Loucy (cell line): ENCODE measurements at regions not wholly inside any gene's neighbourhood (a gene's known extent, or its start where the extent isn't known, plus 50 kb on each side); places are given as distances from the start of the nearest gene placed in this dataset.

Experiments
- H2AFZ ChIP-seq: fragments of 200-600 bp; sonication (generic); 2 replicates; pipeline ENCODE4 v1.6.0; 2016; ENCODE audit warnings: antibody characterized with exemption, mild to moderate bottlenecking, low read length, moderate library complexity
- H3F3A ChIP-seq: fragments of 200-600 bp; 2 replicates; pipeline ENCODE4 v1.6.0; 2016; ENCODE audit warnings: antibody characterized with exemption, low read depth, mild to moderate bottlenecking
- H3K27me3 ChIP-seq: fragments of 200-600 bp; sonication (generic); 2 replicates; pipeline ENCODE4 v1.6.1; 2014; ENCODE audit warnings: low read length, mild to moderate bottlenecking; ENCODE audit not compliant: insufficient read depth, poor library complexity, severe bottlenecking
- H3K36me3 ChIP-seq: fragments of 200-600 bp; sonication (generic); 2 replicates; pipeline ENCODE4 v1.6.1; 2016; ENCODE audit warnings: low read length; ENCODE audit not compliant: insufficient read depth
- H3K4me1 ChIP-seq: fragments of 200-600 bp; sonication (generic); 2 replicates; pipeline ENCODE4 v1.5.1; 2014; ENCODE audit warnings: low read length, mild to moderate bottlenecking; ENCODE audit not compliant: insufficient read depth, poor library complexity, severe bottlenecking
- H3K4me2 ChIP-seq: fragments of 200-600 bp; sonication (generic); 2 replicates; pipeline ENCODE4 v1.6.0; 2014; ENCODE audit warnings: antibody characterized with exemption, low read length, low read depth, mild to moderate bottlenecking; ENCODE audit not compliant: poor library complexity, severe bottlenecking
- H3K4me3 ChIP-seq: fragments of 200-600 bp; sonication (generic); 2 replicates; pipeline ENCODE4 v1.5.1; 2014; ENCODE audit warnings: low read length, mild to moderate bottlenecking, mixed read lengths; ENCODE audit not compliant: poor library complexity, severe bottlenecking
- H3K79me2 ChIP-seq: fragments of 200-600 bp; sonication (generic); 2 replicates; pipeline ENCODE4 v1.6.1; 2014; ENCODE audit warnings: low read length; ENCODE audit not compliant: insufficient read depth
- H3K9ac ChIP-seq: fragments of 200-600 bp; sonication (generic); 2 replicates; pipeline ENCODE4 v1.6.0; 2014; ENCODE audit warnings: mild to moderate bottlenecking, low read depth, low read length, moderate library complexity; ENCODE audit not compliant: poor library complexity, severe bottlenecking
- H3K9me2 ChIP-seq: fragments of 200-600 bp; sonication (generic); replicated peaks from 2 replicates; pipeline ENCODE4 v1.6.1; 2016; ENCODE audit warnings: low read depth, low read length, mixed read lengths
- H3K9me3 ChIP-seq: fragments of 200-600 bp; sonication (generic); 2 replicates; pipeline ENCODE4 v1.6.1; 2014; ENCODE audit warnings: mild to moderate bottlenecking, antibody characterized with exemption, low read length, low read depth; ENCODE audit not compliant: insufficient read depth
- H4K20me1 ChIP-seq: fragments of 200-600 bp; sonication (generic); 2 replicates; pipeline ENCODE4 v1.6.0; 2014; ENCODE audit warnings: antibody characterized with exemption, low read length, mild to moderate bottlenecking; ENCODE audit not compliant: insufficient read depth, poor library complexity, severe bottlenecking
- EZH2phosphoT487 ChIP-seq: fragments of 200-600 bp; IDR thresholded peaks from 2 replicates; pipeline ENCODE4 v1.6.1; 2018; ENCODE audit warnings: antibody characterized with exemption, mild to moderate bottlenecking, moderate library complexity, borderline replicate concordance
- TF ChIP-seq, protein P1 (sequence below): fragments of 200-600 bp; sonication (generic); conservative IDR thresholded peaks from 2 replicates; pipeline ENCODE4 v1.5.1; 2014; ENCODE audit warnings: mild to moderate bottlenecking, antibody characterized with exemption, low read length

DNA sequence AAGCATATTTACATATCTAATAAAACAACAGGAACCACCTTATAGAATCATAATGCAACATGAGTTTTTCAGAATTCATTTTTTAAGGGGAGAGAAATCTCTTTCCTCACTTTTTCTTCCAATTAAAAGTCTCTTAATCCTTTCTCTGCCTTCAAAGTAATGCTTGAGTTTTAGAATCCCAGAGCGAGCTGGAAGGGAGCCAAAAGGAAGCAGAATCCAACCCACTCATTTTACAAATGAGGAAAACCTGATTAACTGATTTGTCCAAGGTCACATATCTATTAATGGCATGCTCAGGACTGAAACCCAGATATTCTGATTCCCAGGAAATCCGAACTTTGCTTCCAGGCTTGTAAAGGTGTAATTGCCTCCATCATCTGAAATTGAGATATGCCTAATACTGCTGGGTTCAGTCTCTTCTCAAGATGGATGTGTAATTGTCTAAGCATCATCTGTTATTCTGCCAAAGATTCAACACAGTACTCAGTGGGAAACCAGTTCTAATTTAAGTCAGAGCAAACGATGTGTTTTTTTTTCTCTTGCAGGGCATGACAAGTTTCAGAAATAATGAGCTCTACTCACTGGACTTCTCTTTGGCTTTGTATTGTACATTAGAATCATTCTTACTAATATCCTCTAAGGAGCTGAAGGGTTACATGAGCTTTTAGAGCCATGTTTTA, 481.4 kb upstream of the CFAP20DC start:
- Histone ChIP-seq H2AFZ (no peak overlapping the region), H3K27me3 (no peaks in the 10 kb centered on the region), H3K9ac (no peak overlapping the region), H3K9me2 (no peaks in the 10 kb centered on the region), H3K4me3 (no peak overlapping the region), H3K4me1 (peaks cover 10% of the 10 kb centered on the region), H3K79me2 (no peaks in the 10 kb centered on the region), H3F3A (no peaks in the 10 kb centered on the region), H3K9me3 (no peaks in the 10 kb centered on the region), H3K4me2 (no peak overlapping the region), H3K36me3 (no peaks in the 10 kb centered on the region), H4K20me1 (no peaks in the 10 kb centered on the region)
- TF ChIP-seq, protein P1, sequence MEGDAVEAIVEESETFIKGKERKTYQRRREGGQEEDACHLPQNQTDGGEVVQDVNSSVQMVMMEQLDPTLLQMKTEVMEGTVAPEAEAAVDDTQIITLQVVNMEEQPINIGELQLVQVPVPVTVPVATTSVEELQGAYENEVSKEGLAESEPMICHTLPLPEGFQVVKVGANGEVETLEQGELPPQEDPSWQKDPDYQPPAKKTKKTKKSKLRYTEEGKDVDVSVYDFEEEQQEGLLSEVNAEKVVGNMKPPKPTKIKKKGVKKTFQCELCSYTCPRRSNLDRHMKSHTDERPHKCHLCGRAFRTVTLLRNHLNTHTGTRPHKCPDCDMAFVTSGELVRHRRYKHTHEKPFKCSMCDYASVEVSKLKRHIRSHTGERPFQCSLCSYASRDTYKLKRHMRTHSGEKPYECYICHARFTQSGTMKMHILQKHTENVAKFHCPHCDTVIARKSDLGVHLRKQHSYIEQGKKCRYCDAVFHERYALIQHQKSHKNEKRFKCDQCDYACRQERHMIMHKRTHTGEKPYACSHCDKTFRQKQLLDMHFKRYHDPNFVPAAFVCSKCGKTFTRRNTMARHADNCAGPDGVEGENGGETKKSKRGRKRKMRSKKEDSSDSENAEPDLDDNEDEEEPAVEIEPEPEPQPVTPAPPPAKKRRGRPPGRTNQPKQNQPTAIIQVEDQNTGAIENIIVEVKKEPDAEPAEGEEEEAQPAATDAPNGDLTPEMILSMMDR = no peak
- TF ChIP-seq EZH2phosphoT487 = no peak

DNA sequence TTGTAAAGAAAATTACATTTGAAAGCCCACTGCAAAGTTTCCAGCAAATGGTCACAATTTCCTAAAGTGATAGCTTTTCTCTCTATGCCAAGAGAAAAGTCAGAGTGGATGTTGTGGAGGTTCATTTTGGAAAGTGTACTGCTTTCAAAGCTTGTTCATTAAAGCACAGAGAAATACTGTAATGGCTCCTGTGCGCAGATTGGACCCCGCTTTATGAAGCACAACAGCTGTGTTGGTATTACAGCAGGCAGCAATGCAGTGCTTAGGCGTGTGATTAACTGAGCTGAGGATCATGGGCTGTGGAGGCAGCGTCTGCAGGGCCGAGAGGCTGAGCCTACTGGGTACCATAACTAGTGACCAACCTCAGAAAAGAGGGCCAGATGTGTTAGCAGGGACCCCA, 478.4 kb upstream of the CFAP20DC start:
- Histone ChIP-seq H3K4me3 (no peak overlapping the region), H2AFZ (no peak overlapping the region), H3K9me3 (no peaks in the 10 kb centered on the region), H3K9me2 (no peaks in the 10 kb centered on the region), H3K9ac (no peak overlapping the region), H3F3A (no peaks in the 10 kb centered on the region), H3K27me3 (no peaks in the 10 kb centered on the region), H3K79me2 (no peaks in the 10 kb centered on the region), H3K4me1 (peaks cover 4% of the 10 kb centered on the region), H4K20me1 (no peaks in the 10 kb centered on the region), H3K4me2 (no peak overlapping the region), H3K36me3 (no peaks in the 10 kb centered on the region)
- no peak for TF ChIP-seq EZH2phosphoT487

DNA sequence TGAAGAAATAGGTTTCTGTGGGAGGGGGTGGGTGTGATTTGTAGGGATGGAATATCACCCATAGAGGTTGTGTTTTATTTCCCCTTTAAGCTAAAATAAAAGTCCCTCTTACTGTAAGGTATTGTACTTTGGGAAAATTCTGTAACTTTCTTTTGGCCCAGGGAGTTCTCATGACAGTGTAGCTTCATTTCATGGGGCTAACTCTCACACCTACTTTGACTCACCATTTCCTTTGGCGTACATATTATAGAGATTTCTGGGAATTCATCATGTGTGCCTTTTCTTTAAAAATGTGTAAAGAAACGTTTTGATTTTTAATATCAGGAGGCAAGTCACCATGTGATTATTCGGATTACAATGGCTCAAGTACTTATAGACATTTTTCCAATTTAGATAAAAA, 477.7 kb upstream of the CFAP20DC start:
- H3K9me3 ChIP-seq = no peaks in the 10 kb centered on the region
- no peaks in the 10 kb centered on the region for H3F3A ChIP-seq
- H4K20me1 ChIP-seq = no peaks in the 10 kb centered on the region
- H3K27me3 ChIP-seq = no peaks in the 10 kb centered on the region
- H3K4me3 ChIP-seq = no peak overlapping the region
- peaks cover 4% of the 10 kb centered on the region for H3K4me1 ChIP-seq
- TF ChIP-seq EZH2phosphoT487 = no peak
- TF ChIP-seq, protein P1 = no peak
- no peak overlapping the region for H3K4me2 ChIP-seq
- no peaks in the 10 kb centered on the region for H3K36me3 ChIP-seq
- H3K79me2 ChIP-seq = no peaks in the 10 kb centered on the region
- H3K9me2 ChIP-seq = no peaks in the 10 kb centered on the region
- no peak overlapping the region for H3K9ac ChIP-seq
- H2AFZ ChIP-seq = no peak overlapping the region

DNA sequence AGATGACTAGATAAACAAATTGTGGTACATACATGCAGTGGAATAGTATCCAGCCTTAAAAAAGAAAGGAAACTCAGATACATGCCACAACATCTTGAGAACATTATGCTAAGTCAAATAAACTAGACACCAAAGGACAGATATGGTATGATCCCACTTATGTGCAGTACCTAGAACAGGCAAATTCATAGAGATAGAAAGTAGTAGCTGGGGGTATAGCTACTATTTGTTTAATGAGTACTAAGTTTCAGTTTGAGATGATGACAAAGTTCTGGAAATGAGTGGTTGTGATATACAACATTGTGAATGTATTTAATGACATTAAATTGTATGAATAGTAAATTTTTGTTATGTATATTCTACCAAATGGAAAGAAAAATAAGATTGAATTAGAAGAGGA, 477.2 kb upstream of the CFAP20DC start:
- H3K4me2 ChIP-seq = no peak overlapping the region
- H3K36me3 ChIP-seq = no peaks in the 10 kb centered on the region
- H3K9ac ChIP-seq = no peak overlapping the region
- peaks cover 4% of the 10 kb centered on the region for H3K4me1 ChIP-seq
- H3K9me3 ChIP-seq = no peaks in the 10 kb centered on the region
- no peaks in the 10 kb centered on the region for H3K27me3 ChIP-seq
- TF ChIP-seq, protein P1 = no peak
- no peak for TF ChIP-seq EZH2phosphoT487
- no peaks in the 10 kb centered on the region for H3K79me2 ChIP-seq
- H3F3A ChIP-seq = no peaks in the 10 kb centered on the region
- H2AFZ ChIP-seq = no peak overlapping the region
- no peak overlapping the region for H3K4me3 ChIP-seq
- H3K9me2 ChIP-seq = no peaks in the 10 kb centered on the region
- H4K20me1 ChIP-seq = no peaks in the 10 kb centered on the region
